ENCODE measurements at regions not wholly inside any gene's neighbourhood (a gene's known extent, or its start where the extent isn't known, plus 50 kb on each side); places are given as distances from the start of the nearest gene placed in this dataset.
A peak's percentile ranks its signal among the peaks of the same experiment; 100 is the strongest.

- no peak for DNase-seq
Observed at GRCh38 chr10:8893102-8893501, 838.6 kb downstream of the GATA3 start.

GRCh38 chr10:8894148-8894547 lies 839.7 kb downstream of the GATA3 start:
- no peak for DNase-seq

- DNase-seq = no peak
Observed at GRCh38 chr10:8897769-8898168, 843.3 kb downstream of the GATA3 start.

GRCh38 chr10:8898745-8899330 lies 844.4 kb downstream of the GATA3 start:
- no peak for DNase-seq

GRCh38 chr10:8902926-8903325 lies 848.4 kb downstream of the GATA3 start:
- DNase-seq = no peak

GRCh38 chr10:8908013-8908412 lies 853.5 kb downstream of the GATA3 start:
- DNase-seq = no peak

GRCh38 chr10:8910314-8910713 lies 855.8 kb downstream of the GATA3 start:
- DNase-seq = no peak

- no peak for DNase-seq
Observed at GRCh38 chr10:8911032-8911431, 856.5 kb downstream of the GATA3 start.

- no peak for DNase-seq
Observed at GRCh38 chr10:8912108-8912507, 857.6 kb downstream of the GATA3 start.

GRCh38 chr10:8913720-8914119 lies 859.2 kb downstream of the GATA3 start:
- no peak for DNase-seq

- DNase-seq = no peak
Observed at GRCh38 chr10:8919280-8919679, 864.8 kb downstream of the GATA3 start.

GRCh38 chr10:8921568-8921967 lies 867.1 kb downstream of the GATA3 start:
- DNase-seq = no peak

GRCh38 chr10:8923096-8923495 lies 868.6 kb downstream of the GATA3 start:
- no peak for DNase-seq

- no peak for DNase-seq
Observed at GRCh38 chr10:8927705-8928104, 873.2 kb downstream of the GATA3 start.

GRCh38 chr10:8946451-8946850 lies 892.0 kb downstream of the GATA3 start:
- DNase-seq = no peak

GRCh38 chr10:8950978-8951377 lies 896.5 kb downstream of the GATA3 start:
- no peak for DNase-seq

GRCh38 chr10:8951440-8952089 lies 897.1 kb downstream of the GATA3 start:
- no peak for DNase-seq

- DNase-seq = no peak
Observed at GRCh38 chr10:8956400-8956799, 901.9 kb downstream of the GATA3 start.

GRCh38 chr10:8962249-8962648 lies 907.8 kb downstream of the GATA3 start:
- no peak for DNase-seq

GRCh38 chr10:8967061-8967460 lies 912.6 kb downstream of the GATA3 start:
- DNase-seq = peak; percentile 38

- no peak for DNase-seq
Observed at GRCh38 chr10:8969853-8970252, 915.4 kb downstream of the GATA3 start.

- DNase-seq = no peak
Observed at GRCh38 chr10:8975535-8975934, 921.0 kb downstream of the GATA3 start.

- no peak for DNase-seq
Observed at GRCh38 chr10:8978100-8978499, 923.6 kb downstream of the GATA3 start.

- no peak for DNase-seq
Observed at GRCh38 chr10:8979976-8980375, 925.5 kb downstream of the GATA3 start.

Measured in muscle of arm (tissue), 1 donor.